Smooth muscle cell (in vitro differentiated cells): ENCODE measurements at regions not wholly inside any gene's neighbourhood (a gene's known extent, or its start where the extent isn't known, plus 50 kb on each side); places are given as distances from the start of the nearest gene placed in this dataset.

ENCODE experiments used
- DNase-seq: peaks from one replicate; lab custom pipeline; 2025; ENCODE audit not compliant: unreplicated experiment; lab: John Stamatoyannopoulos, UW
- H2AFZ ChIP-seq: fragments of 200-600 bp; sonication (generic); 2 replicates; pipeline ENCODE4 v1.6.0; 2016; ENCODE audit warnings: antibody characterized with exemption, low read depth, mild to moderate bottlenecking
- H3F3A ChIP-seq: fragments of 200-600 bp; sonication (generic); 2 replicates; pipeline ENCODE4 v1.6.0; 2017; ENCODE audit warnings: antibody characterized with exemption, low read depth
- H3K27ac ChIP-seq: fragments of 200-600 bp; sonication (generic); 2 replicates; pipeline ENCODE4 v1.5.1; 2016; ENCODE audit warnings: low read depth, mild to moderate bottlenecking
- H3K27me3 ChIP-seq: fragments of 200-600 bp; sonication (generic); 2 replicates; pipeline ENCODE4 v1.6.1; 2016; ENCODE audit warnings: low read depth, mild to moderate bottlenecking
- H3K36me3 ChIP-seq: fragments of 200-600 bp; sonication (generic); 2 replicates; pipeline ENCODE4 v1.5.1; 2016; ENCODE audit warnings: low read depth
- H3K4me1 ChIP-seq: fragments of 200-600 bp; sonication (generic); 2 replicates; pipeline ENCODE4 v1.5.1; 2016; ENCODE audit warnings: low read depth
- H3K4me2 ChIP-seq: fragments of 200-600 bp; sonication (generic); 2 replicates; pipeline ENCODE4 v1.6.0; 2016; ENCODE audit warnings: mild to moderate bottlenecking
- H3K4me3 ChIP-seq: fragments of 200-600 bp; sonication (generic); 2 replicates; pipeline ENCODE4 v1.5.1; 2016; ENCODE audit warnings: mild to moderate bottlenecking
- H3K79me2 ChIP-seq: fragments of 200-600 bp; sonication (generic); 2 replicates; pipeline ENCODE4 v1.6.0; 2016; ENCODE audit warnings: low read depth, mild to moderate bottlenecking
- H3K9ac ChIP-seq: fragments of 200-600 bp; sonication (generic); 2 replicates; pipeline ENCODE4 v1.6.0; 2016; ENCODE audit warnings: low read depth
- H3K9me3 ChIP-seq: fragments of 200-600 bp; sonication (generic); replicated peaks from 2 replicates; pipeline ENCODE4 v1.5.1; 2016; ENCODE audit warnings: low read depth
- H4K20me1 ChIP-seq: fragments of 200-600 bp; sonication (generic); 2 replicates; pipeline ENCODE4 v1.6.0; 2016; ENCODE audit warnings: low read depth
- CTCF ChIP-seq: fragments of 200-600 bp; sonication (generic); IDR thresholded peaks from 2 replicates; pipeline ENCODE4 v1.5.1; 2017; ENCODE audit warnings: borderline replicate concordance, mild to moderate bottlenecking, antibody characterized with exemption; ENCODE audit not compliant: insufficient read depth, poor library complexity, severe bottlenecking
- WGBS: methylation state at CpG from one replicate; pipeline ENCODE4 v1.1.7; 2016; ENCODE audit warnings: low lambda C conversion rate; 5-methylcytosine and 5-hydroxymethylcytosine counted together

GRCh38 chr1:213417225-213417820, 366.3 kb downstream of the RPS6KC1 start:
- H3K4me2 ChIP-seq = no peak overlapping the region
- no peaks in the 10 kb centered on the region for H3K4me1 ChIP-seq
- 93% methylated on average over 11 of the region's 14 CpGs for WGBS
- no peaks in the 10 kb centered on the region for H3K9me3 ChIP-seq
- H2AFZ ChIP-seq = no peak overlapping the region
- H3K4me3 ChIP-seq = no peak overlapping the region
- no peak for DNase-seq
- H3F3A ChIP-seq = no peaks in the 10 kb centered on the region
- TF ChIP-seq CTCF = no peak
- H3K36me3 ChIP-seq = no peaks in the 10 kb centered on the region
- no peaks in the 10 kb centered on the region for H3K27me3 ChIP-seq
- no peaks in the 10 kb centered on the region for H4K20me1 ChIP-seq
- no peaks in the 10 kb centered on the region for H3K79me2 ChIP-seq
- no peak overlapping the region for H3K27ac ChIP-seq
- no peak overlapping the region for H3K9ac ChIP-seq

- TF ChIP-seq CTCF = no peak
- H3K36me3 ChIP-seq = no peaks in the 10 kb centered on the region
- H3K4me3 ChIP-seq = no peak overlapping the region
- H3F3A ChIP-seq = no peaks in the 10 kb centered on the region
- H3K9ac ChIP-seq = no peak overlapping the region
- no peak overlapping the region for H2AFZ ChIP-seq
- no peak overlapping the region for H3K27ac ChIP-seq
- no peaks in the 10 kb centered on the region for H3K4me1 ChIP-seq
- no peaks in the 10 kb centered on the region for H3K27me3 ChIP-seq
- H3K9me3 ChIP-seq = no peaks in the 10 kb centered on the region
- no peak overlapping the region for H3K4me2 ChIP-seq
- H4K20me1 ChIP-seq = no peaks in the 10 kb centered on the region
- DNase-seq = no peak
- 91% methylated on average over 5 of the region's 5 CpGs for WGBS
- H3K79me2 ChIP-seq = no peaks in the 10 kb centered on the region
Measured at GRCh38 chr1:213417846-213418245, 366.8 kb downstream of the RPS6KC1 start.

GRCh38 chr1:213418268-213419071, 367.4 kb downstream of the RPS6KC1 start:
- H3K4me2 ChIP-seq = no peak overlapping the region
- no peak overlapping the region for H2AFZ ChIP-seq
- no peak overlapping the region for H3K4me3 ChIP-seq
- no peaks in the 10 kb centered on the region for H4K20me1 ChIP-seq
- H3K27ac ChIP-seq = no peak overlapping the region
- no peak for TF ChIP-seq CTCF
- H3K36me3 ChIP-seq = no peaks in the 10 kb centered on the region
- H3F3A ChIP-seq = no peaks in the 10 kb centered on the region
- no peaks in the 10 kb centered on the region for H3K79me2 ChIP-seq
- H3K9me3 ChIP-seq = no peaks in the 10 kb centered on the region
- H3K9ac ChIP-seq = no peak overlapping the region
- H3K27me3 ChIP-seq = no peaks in the 10 kb centered on the region
- 86% methylated on average over 19 of the region's 19 CpGs for WGBS
- no peak for DNase-seq
- no peaks in the 10 kb centered on the region for H3K4me1 ChIP-seq
